ENCODE measurements at regions not wholly inside any gene's neighbourhood (a gene's known extent, or its start where the extent isn't known, plus 50 kb on each side); places are given as distances from the start of the nearest gene placed in this dataset.

DNA sequence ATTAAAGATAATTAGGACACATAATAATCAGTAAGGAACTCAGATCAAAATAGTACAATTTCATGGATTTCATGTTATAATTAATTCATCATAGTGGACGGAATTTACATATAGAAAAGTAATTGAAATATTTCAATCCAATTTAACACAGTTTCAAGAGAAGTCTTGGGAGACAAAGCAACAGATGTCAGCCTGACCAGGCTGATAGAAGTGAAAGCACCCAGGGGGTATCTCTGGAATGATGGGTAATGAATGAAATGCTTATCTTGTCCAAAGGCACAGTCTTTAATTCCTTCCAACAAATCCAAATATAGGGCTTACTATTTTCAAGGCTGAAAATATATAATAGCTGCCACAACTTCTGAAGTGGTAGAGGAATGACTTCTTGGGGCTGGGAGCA lies 629.3 kb upstream of the RGMB start:
- no peak for TF ChIP-seq CTCF (IDR thresholded peaks at IDR 0.05; ENCODE audit: poor library complexity)
- TF ChIP-seq EZH2 (IDR thresholded peaks at IDR 0.05; ENCODE audit: borderline replicate concordance), result no peak
- TF ChIP-seq EZH2phosphoT487 (IDR thresholded peaks at IDR 0.05; ENCODE audit: low read depth, severe bottlenecking, unreplicated experiment), result no peak
